SU-DHL-6 (cell line): ENCODE measurements at regions not wholly inside any gene's neighbourhood (a gene's known extent, or its start where the extent isn't known, plus 50 kb on each side); places are given as distances from the start of the nearest gene placed in this dataset.

ENCODE experiments used
- CTCF ChIP-seq: fragments of 200-600 bp; sonication (generic); IDR thresholded peaks from one replicate; pipeline ENCODE4 v1.5.1; 2017; ENCODE audit warnings: antibody characterized with exemption, mild to moderate bottlenecking, low read length, moderate library complexity; ENCODE audit not compliant: insufficient read depth, poor library complexity, severe bottlenecking
- EZH2phosphoT487 ChIP-seq: fragments of 200-600 bp; sonication (generic), shearing (Covaris generic); conservative IDR thresholded peaks from 2 replicates; pipeline ENCODE4 v1.6.1; 2018; ENCODE audit warnings: mild to moderate bottlenecking, antibody characterized with exemption, low read length, moderate library complexity, mixed read lengths

- TF ChIP-seq CTCF = no peak
- TF ChIP-seq EZH2phosphoT487 = no peak
Measured at GRCh38 chr1:69400128-69400527, 167.6 kb upstream of the LRRC7 start.
